ENCODE measurements at regions not wholly inside any gene's neighbourhood (a gene's known extent, or its start where the extent isn't known, plus 50 kb on each side); places are given as distances from the start of the nearest gene placed in this dataset.

GRCh38 chr5:164881442-164881841, 1376.0 kb downstream of the MAT2B start:
- no peak for DNase-seq (ENCODE audit: unreplicated experiment)
- no peak overlapping the region for H3K4me3 Mint-ChIP-seq (ENCODE audit: unreplicated experiment)
- no peak overlapping the region for H3K27ac Mint-ChIP-seq (ENCODE audit: low read depth, unreplicated experiment)
- TF ChIP-seq CTCF (IDR thresholded peaks at IDR 0.05; ENCODE audit: unreplicated experiment) = no peak
- no peaks in the 10 kb centered on the region for H3K9me3 Mint-ChIP-seq (ENCODE audit: unreplicated experiment)
- no peaks in the 10 kb centered on the region for H3K36me3 Mint-ChIP-seq (ENCODE audit: insufficient read depth, unreplicated experiment)
- no TSS peak for BruUV-seq (replicated peaks)
- H3K4me1 Mint-ChIP-seq (ENCODE audit: insufficient read depth, unreplicated experiment) = no peaks in the 10 kb centered on the region
- H3K27me3 Mint-ChIP-seq (ENCODE audit: insufficient read depth, unreplicated experiment) = no peaks in the 10 kb centered on the region
- POLR2A ChIA-PET = interaction anchor here (1.6 kb wide), 1 partner anchor 12 kb away, joined by 3 read pairs; no protein-coding TSS in a partner anchor
- intact Hi-C loops (cut with micrococcal nuclease) = no loop called here
- CTCF ChIA-PET = no interaction called here

GRCh38 chr5:164885179-164885578, 1379.8 kb downstream of the MAT2B start:
- intact Hi-C loops (cut with micrococcal nuclease) = no loop called here
- H3K4me1 Mint-ChIP-seq (ENCODE audit: insufficient read depth, unreplicated experiment) = peaks cover 3% of the 10 kb centered on the region
- H3K27me3 Mint-ChIP-seq (ENCODE audit: insufficient read depth, unreplicated experiment) = no peaks in the 10 kb centered on the region
- no TSS peak for BruUV-seq (replicated peaks)
- H3K27ac Mint-ChIP-seq (ENCODE audit: low read depth, unreplicated experiment) = no peak overlapping the region
- TF ChIP-seq CTCF (IDR thresholded peaks at IDR 0.05; ENCODE audit: unreplicated experiment) = no peak
- H3K36me3 Mint-ChIP-seq (ENCODE audit: insufficient read depth, unreplicated experiment) = no peaks in the 10 kb centered on the region
- H3K9me3 Mint-ChIP-seq (ENCODE audit: unreplicated experiment) = no peaks in the 10 kb centered on the region
- H3K4me3 Mint-ChIP-seq (ENCODE audit: unreplicated experiment) = no peak overlapping the region
- no peak for DNase-seq (ENCODE audit: unreplicated experiment)
- ChIA-PET POLR2A (interaction anchor here (0.6 to 1.1 kb wide), 2 partner anchors 9 to 22 kb away, joined by 3 read pairs; no protein-coding TSS in a partner anchor), CTCF (interaction anchor here (0.7 kb wide), 1 partner anchor 43 kb away, joined by 4 read pairs; no protein-coding TSS in a partner anchor)

- Mint-ChIP-seq H3K4me1 (ENCODE audit: insufficient read depth, unreplicated experiment) (peaks cover 6% of the 10 kb centered on the region), H3K4me3 (ENCODE audit: unreplicated experiment) (no peak overlapping the region), H3K9me3 (ENCODE audit: unreplicated experiment) (no peaks in the 10 kb centered on the region), H3K27me3 (ENCODE audit: insufficient read depth, unreplicated experiment) (no peaks in the 10 kb centered on the region), H3K36me3 (ENCODE audit: insufficient read depth, unreplicated experiment) (no peaks in the 10 kb centered on the region), H3K27ac (ENCODE audit: low read depth, unreplicated experiment) (no peak overlapping the region)
- no TSS peak for BruUV-seq (replicated peaks)
- no peak for DNase-seq (ENCODE audit: unreplicated experiment)
- intact Hi-C loops (cut with micrococcal nuclease) = no loop called here
- ChIA-PET POLR2A (no interaction called here), CTCF (no interaction called here)
- no peak for TF ChIP-seq CTCF (IDR thresholded peaks at IDR 0.05; ENCODE audit: unreplicated experiment)
These were observed 1387.7 kb downstream of the MAT2B start for GRCh38 chr5:164893071-164893470.

GRCh38 chr5:164898705-164899104, 1393.3 kb downstream of the MAT2B start:
- intact Hi-C loops (cut with micrococcal nuclease) = no loop called here
- no TSS peak for BruUV-seq (replicated peaks)
- H3K27ac Mint-ChIP-seq (ENCODE audit: low read depth, unreplicated experiment) = no peak overlapping the region
- ChIA-PET CTCF (interaction anchor here (0.9 kb wide), 1 partner anchor 21 kb away, joined by 3 read pairs; no protein-coding TSS in a partner anchor), POLR2A (no interaction called here)
- H3K36me3 Mint-ChIP-seq (ENCODE audit: insufficient read depth, unreplicated experiment) = no peaks in the 10 kb centered on the region
- TF ChIP-seq CTCF (IDR thresholded peaks at IDR 0.05; ENCODE audit: unreplicated experiment) = no peak
- H3K4me1 Mint-ChIP-seq (ENCODE audit: insufficient read depth, unreplicated experiment) = no peaks in the 10 kb centered on the region
- no peak overlapping the region for H3K4me3 Mint-ChIP-seq (ENCODE audit: unreplicated experiment)
- H3K9me3 Mint-ChIP-seq (ENCODE audit: unreplicated experiment) = peaks cover 8% of the 10 kb centered on the region
- no peak for DNase-seq (ENCODE audit: unreplicated experiment)
- H3K27me3 Mint-ChIP-seq (ENCODE audit: insufficient read depth, unreplicated experiment) = no peaks in the 10 kb centered on the region

All from MCF 10A (cell line).